GM12878 (cell line): ENCODE measurements at regions not wholly inside any gene's neighbourhood (a gene's known extent, or its start where the extent isn't known, plus 50 kb on each side); places are given as distances from the start of the nearest gene placed in this dataset.

Source experiments
- ATAC-seq: fragments of 200-7000 bp; cut with Tn5 transposase; 3 replicates; pipeline ENCODE4 v1.9.1; 2020; ENCODE audit warnings: mild to moderate bottlenecking, moderate library complexity
- BruUV-seq: library from RNA; stranded (reverse); fragments of 400-500 nt; replicated peaks from 2 replicates; lab custom pipeline; 2021; lab: Mats Ljungman, UMichigan
- CTCF ChIA-PET: fragments of 300-600 bp; sonication (Branson Sonifier 250); formaldehyde crosslinking; extraction: SDS; loops from one replicate; lab custom pipeline; 2021; ENCODE audit warnings: inconsistent platforms; lab: Yijun Ruan, JAX
- POLR2A ChIA-PET: fragments of 350-600 bp; formaldehyde crosslinking; extraction: SDS; loops from one replicate; lab custom pipeline; 2021; ENCODE audit warnings: inconsistent platforms; lab: Charles Lee
- RAD21 ChIA-PET: fragments of 300-600 bp; sonication (Branson Sonifier 250); formaldehyde crosslinking; loops from one replicate; lab custom pipeline; 2023; ENCODE audit warnings: antibody characterized with exemption; ENCODE audit not compliant: unreplicated experiment; lab: Charles Lee
- SMC1A ChIA-PET: fragments of 300-600 bp; sonication (Branson Sonifier 250); formaldehyde crosslinking; loops from one replicate; lab custom pipeline; 2023; ENCODE audit not compliant: unreplicated experiment, uncharacterized antibody; lab: Charles Lee
- DNase-seq: peaks from one replicate; pipeline ENCODE4 v3.0.0-alpha.2; 2011; ENCODE audit warnings: low read depth, low spot score
- FAIRE-seq: peaks from 3 replicates; lab custom pipeline; 2011; peaks lifted over from hg19 to GRCh38; lab: Jason Lieb, UNC
- H2AFZ ChIP-seq: 2 replicates; pipeline ENCODE4 v1.6.0; 2011; ENCODE audit warnings: low read depth, low read length, control low read depth; ENCODE audit not compliant: control insufficient read depth
- H3K27ac ChIP-seq: 2 replicates; pipeline ENCODE4 v1.5.1; 2011; ENCODE audit warnings: control low read depth; ENCODE audit not compliant: control insufficient read depth, insufficient read depth
- H3K27me3 ChIP-seq, 2 experiments: replicated peaks in 1 of 2; 2 replicates each; pipeline versions ENCODE4 v1.6.0 to v1.6.1; 2011; ENCODE audit warnings: low read length in 1 of 2; ENCODE audit not compliant: control insufficient read depth in 2 of 2, insufficient read depth in 2 of 2
- H3K36me3 ChIP-seq, 2 experiments: 2 replicates each; pipeline ENCODE4 v1.5.1; 2011; ENCODE audit warnings: low read length in 1 of 2; ENCODE audit not compliant: control insufficient read depth in 2 of 2, insufficient read depth in 2 of 2
- H3K4me1 ChIP-seq: 2 replicates; pipeline ENCODE4 v1.6.1; 2011; ENCODE audit warnings: mild to moderate bottlenecking, low read length, moderate library complexity, mixed read lengths; ENCODE audit not compliant: control insufficient read depth, insufficient read depth
- H3K4me2 ChIP-seq: 2 replicates; pipeline ENCODE4 v1.6.0; 2011; ENCODE audit warnings: control low read depth; ENCODE audit not compliant: control insufficient read depth, insufficient read depth
- H3K4me3 ChIP-seq: fragments of 200-600 bp; sonication (generic); 2 replicates; pipeline ENCODE4 v1.5.1; 2016
- H3K79me2 ChIP-seq: 2 replicates; pipeline ENCODE4 v1.6.0; 2011; ENCODE audit warnings: low read length; ENCODE audit not compliant: control insufficient read depth, insufficient read depth
- H3K9ac ChIP-seq: 2 replicates; pipeline ENCODE4 v1.8.0; 2011; ENCODE audit warnings: low read length, control low read depth, mixed read lengths; ENCODE audit not compliant: control insufficient read depth, insufficient read depth
- H3K9me3 ChIP-seq: replicated peaks from 3 replicates; pipeline ENCODE4 v1.5.1; 2011; ENCODE audit warnings: mild to moderate bottlenecking, low read length; ENCODE audit not compliant: control insufficient read depth, insufficient read depth
- H4K20me1 ChIP-seq: 2 replicates; pipeline ENCODE4 v1.6.0; 2011; ENCODE audit not compliant: control insufficient read depth, insufficient read depth
- ATF2 ChIP-seq: IDR thresholded peaks from 2 replicates; pipeline ENCODE4 v1.6.1; 2012; ENCODE audit warnings: low read length, inconsistent platforms
- ATF7 ChIP-seq: fragments of 450-650 bp; IDR thresholded peaks from 2 replicates; pipeline ENCODE4 v1.6.1; 2016; ENCODE audit warnings: low read depth, mild to moderate bottlenecking
- BHLHE40 ChIP-seq, 2 experiments: fragments of 450-650 bp in 1 of 2; IDR thresholded peaks; 2 replicates each; pipeline ENCODE4 v1.6.1; 2011 to 2017; ENCODE audit warnings: low read depth in 2 of 2, borderline replicate concordance in 1 of 2, improper control_type of control experiment in 1 of 2, low read length in 1 of 2, mild to moderate bottlenecking in 1 of 2
- CUX1 ChIP-seq: IDR thresholded peaks from 2 replicates; pipeline ENCODE4 v1.6.1; 2012; ENCODE audit warnings: improper control_type of control experiment, low read depth, low read length; ENCODE audit not compliant: insufficient replicate concordance
- FOXM1 ChIP-seq: IDR thresholded peaks from 2 replicates; pipeline ENCODE4 v1.6.1; 2012; ENCODE audit warnings: low read depth, mild to moderate bottlenecking, inconsistent platforms, low read length, moderate library complexity
- GATAD2B ChIP-seq: fragments of 450-650 bp; conservative IDR thresholded peaks from 2 replicates; pipeline ENCODE4 v1.6.1; 2017; ENCODE audit warnings: low read depth, mild to moderate bottlenecking, moderate library complexity
- IKZF2 ChIP-seq, 2 experiments: fragments of 450-650 bp; IDR thresholded peaks; 2 replicates each; pipeline ENCODE4 v1.6.1; 2017; ENCODE audit warnings: mild to moderate bottlenecking in 2 of 2, moderate library complexity in 2 of 2
- MTA3 ChIP-seq: IDR thresholded peaks from 2 replicates; pipeline ENCODE4 v1.6.1; 2012; ENCODE audit warnings: low read length, inconsistent platforms, borderline replicate concordance
- POU2F2 ChIP-seq: IDR thresholded peaks from 3 replicates; pipeline ENCODE4 v1.6.1; 2011; ENCODE audit warnings: low read depth, mild to moderate bottlenecking, low read length, borderline replicate concordance
- SMAD5 ChIP-seq: IDR thresholded peaks from 2 replicates; pipeline ENCODE4 v1.6.1; 2016; ENCODE audit warnings: antibody characterized with exemption, low read depth
- SUPT20H ChIP-seq: IDR thresholded peaks from 2 replicates; pipeline ENCODE4 v1.6.1; 2011; ENCODE audit warnings: low read depth, mild to moderate bottlenecking, low read length, moderate library complexity, borderline replicate concordance; ENCODE audit not compliant: control insufficient read depth
- TCF12 ChIP-seq: IDR thresholded peaks from 2 replicates; pipeline ENCODE4 v1.6.1; 2011; ENCODE audit warnings: low read depth, mild to moderate bottlenecking, low read length
- WRNIP1 ChIP-seq: IDR thresholded peaks from 2 replicates; pipeline ENCODE4 v1.6.1; 2011; ENCODE audit warnings: low read depth, low read length, improper control_type of control experiment, borderline replicate concordance
- ZBTB33 ChIP-seq: fragments of 450-650 bp; IDR thresholded peaks from 2 replicates; pipeline ENCODE4 v1.6.1; 2017; ENCODE audit warnings: mild to moderate bottlenecking
- WGBS: methylation state at CpG from one replicate; pipeline ENCODE4 v1.1.6; 2016; ENCODE audit warnings: low lambda C conversion rate; ENCODE audit not compliant: insufficient replicate concordance, insufficient coverage; ENCODE audit errors: missing lambda C conversion rate; 5-methylcytosine and 5-hydroxymethylcytosine counted together
- in situ Hi-C: fragments of 300-500 bp; cut with MboI; formaldehyde crosslinking; loops from 9 replicates; pipeline ENCODE4 v1.14.3; 2018; ENCODE audit warnings: mixed read lengths
- intact Hi-C: fragments of 100-400 bp; cut with micrococcal nuclease; formaldehyde crosslinking; loops from one replicate; pipeline ENCODE4 v1.14.2; 2022; ENCODE audit not compliant: unreplicated experiment

- no peaks in the 10 kb centered on the region for H3K27me3 ChIP-seq
- RAD21 ChIA-PET, result no interaction called here
- DNase-seq (no peak), ATAC-seq (no peak), FAIRE-seq (no peak)
- no peaks in the 10 kb centered on the region for H3K36me3 ChIP-seq
- SMC1A ChIA-PET, result no interaction called here
- no peak overlapping the region for H3K4me3 ChIP-seq
- no peak for TF ChIP-seq ATF2
- no peak for TF ChIP-seq MTA3
- no peak for TF ChIP-seq SMAD5
- no peak for TF ChIP-seq WRNIP1
- no peak for TF ChIP-seq ATF7
- no peak for TF ChIP-seq POU2F2
- no peak for TF ChIP-seq ZBTB33
- no peak for TF ChIP-seq GATAD2B
- no peak for TF ChIP-seq SUPT20H
- no peak for TF ChIP-seq CUX1
- no peak for TF ChIP-seq IKZF2 (IDR thresholded peaks at IDR 0.05)
- TF ChIP-seq FOXM1, result no peak
- TF ChIP-seq BHLHE40 (IDR thresholded peaks at IDR 0.05; ENCODE audit: borderline replicate concordance in 1 of 2, low read depth in 2 of 2, low read length in 1 of 2), result no peak
- no peak for TF ChIP-seq TCF12
- in situ Hi-C loops, result no loop called here
- H4K20me1 ChIP-seq, result no peaks in the 10 kb centered on the region
- no peaks in the 10 kb centered on the region for H3K79me2 ChIP-seq
- H3K9ac ChIP-seq, result no peak overlapping the region
- H3K4me1 ChIP-seq, result no peaks in the 10 kb centered on the region
- H3K9me3 ChIP-seq, result no peaks in the 10 kb centered on the region
- CTCF ChIA-PET, result no interaction called here
- BruUV-seq, result no TSS peak
- no peak overlapping the region for H2AFZ ChIP-seq
- POLR2A ChIA-PET, result no interaction called here
- no peak overlapping the region for H3K27ac ChIP-seq
- intact Hi-C loops, result no loop called here
- WGBS, result 28% methylated on average over 9 of the region's 9 CpGs
- H3K4me2 ChIP-seq, result no peak overlapping the region
These were observed 236.7 kb downstream of the GLRX3 start for GRCh38 chr10:130372866-130373265.
